OCI-LY3 (cell line): ENCODE measurements at regions not wholly inside any gene's neighbourhood (a gene's known extent, or its start where the extent isn't known, plus 50 kb on each side); places are given as distances from the start of the nearest gene placed in this dataset.

ENCODE experiments used
- CTCF ChIP-seq: fragments of 200-600, 300-600 bp; sonication (generic); IDR thresholded peaks from 2 replicates; pipeline ENCODE4 v1.5.1; 2014; ENCODE audit warnings: antibody characterized with exemption, low read length, low read depth
- EZH2phosphoT487 ChIP-seq: fragments of 200-600 bp; shearing (Covaris generic); IDR thresholded peaks from 2 replicates; pipeline ENCODE4 v1.6.1; 2018; ENCODE audit warnings: antibody characterized with exemption, mixed run types, low read depth

GRCh38 chr2:220247588-220248350 lies 620.3 kb downstream of the SLC4A3 start:
- TF ChIP-seq CTCF (no peak), EZH2phosphoT487 (no peak)
